NCI-H510A treated with DMSO at 0.1 percent for 48 hours (cell line): ENCODE measurements at regions not wholly inside any gene's neighbourhood (a gene's known extent, or its start where the extent isn't known, plus 50 kb on each side); places are given as distances from the start of the nearest gene placed in this dataset.

Source experiments
- DNase-seq: peaks from one replicate; lab custom pipeline; 2025; lab: John Stamatoyannopoulos, UW

DNA sequence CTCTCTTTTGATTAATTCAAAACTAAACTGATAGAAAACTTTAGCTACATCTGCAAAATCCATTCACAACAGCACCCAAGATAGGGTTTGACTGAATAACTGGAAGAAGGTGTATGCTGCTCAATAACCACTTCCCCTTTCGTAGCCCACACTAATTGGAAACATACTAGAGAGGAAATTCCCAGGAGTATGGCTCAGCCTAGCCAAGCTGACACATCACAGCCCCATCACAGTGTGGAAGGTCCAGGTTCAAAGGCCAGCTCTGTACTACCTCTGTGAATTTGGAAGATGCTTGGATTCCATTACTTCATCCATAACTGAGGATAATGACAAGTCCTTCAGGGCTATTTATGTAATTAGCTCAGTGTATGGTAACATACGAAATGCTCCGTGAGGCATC, 185.4 kb downstream of the FBXO15 start:
- DNase-seq: no peak

DNA sequence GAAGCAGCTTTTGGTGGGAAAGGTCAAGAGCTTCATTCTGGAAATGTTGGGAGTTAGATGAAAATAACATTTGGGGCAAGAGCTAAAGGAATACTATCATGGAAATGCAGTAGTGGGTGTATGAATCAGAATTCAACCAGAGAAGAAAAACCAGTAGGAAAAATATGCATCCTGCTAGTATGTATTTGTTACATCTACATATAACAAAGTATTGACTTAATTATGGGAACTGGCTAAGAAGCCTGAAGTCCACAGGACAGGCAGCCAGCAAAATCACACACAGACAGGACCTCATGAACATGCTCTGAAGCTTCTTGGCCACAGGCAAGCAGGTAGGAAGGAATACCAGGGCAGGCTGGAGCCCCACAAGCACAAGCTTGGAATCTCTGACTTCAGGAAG, 185.8 kb downstream of the FBXO15 start:
- no peak for DNase-seq

DNA sequence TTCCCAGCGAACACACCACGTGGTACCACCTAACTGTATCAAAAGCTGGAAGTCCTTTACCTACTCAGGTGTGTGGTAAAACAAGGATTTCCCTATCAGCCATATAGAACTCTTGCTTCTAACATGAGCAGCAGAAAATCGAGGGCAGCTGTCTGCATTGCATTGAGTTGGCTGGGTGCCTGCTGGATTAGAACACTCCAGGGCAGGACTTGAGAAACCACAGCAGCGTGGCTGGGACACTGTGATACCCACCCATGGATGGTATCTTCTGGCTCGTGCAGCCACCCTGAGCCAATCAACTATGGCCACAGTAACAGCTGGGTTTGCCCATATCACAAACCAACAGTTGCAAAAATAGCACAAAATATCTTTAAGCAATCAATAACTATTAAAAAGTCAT, 188.3 kb downstream of the FBXO15 start:
- DNase-seq: no peak

DNA sequence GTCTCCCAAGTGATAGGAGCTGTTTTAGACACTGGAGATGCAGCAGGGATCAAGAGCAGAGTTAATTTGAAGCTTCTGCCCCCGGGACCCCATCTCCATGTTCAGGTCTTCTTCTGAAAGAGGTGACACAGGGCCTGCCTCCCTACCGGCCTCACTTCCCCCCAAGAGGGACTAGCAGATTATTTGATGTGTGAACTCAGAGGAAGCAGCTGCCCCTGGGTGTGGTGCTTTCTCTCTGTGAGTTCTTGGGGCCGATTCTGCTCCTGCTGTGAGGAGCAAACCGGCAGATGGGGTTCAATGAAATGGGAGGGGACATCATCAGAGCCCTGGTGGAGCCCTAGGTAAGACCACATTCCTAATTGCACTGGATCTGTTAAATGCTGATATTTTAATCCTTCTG, 193.4 kb downstream of the FBXO15 start:
- DNase-seq: no peak

DNA sequence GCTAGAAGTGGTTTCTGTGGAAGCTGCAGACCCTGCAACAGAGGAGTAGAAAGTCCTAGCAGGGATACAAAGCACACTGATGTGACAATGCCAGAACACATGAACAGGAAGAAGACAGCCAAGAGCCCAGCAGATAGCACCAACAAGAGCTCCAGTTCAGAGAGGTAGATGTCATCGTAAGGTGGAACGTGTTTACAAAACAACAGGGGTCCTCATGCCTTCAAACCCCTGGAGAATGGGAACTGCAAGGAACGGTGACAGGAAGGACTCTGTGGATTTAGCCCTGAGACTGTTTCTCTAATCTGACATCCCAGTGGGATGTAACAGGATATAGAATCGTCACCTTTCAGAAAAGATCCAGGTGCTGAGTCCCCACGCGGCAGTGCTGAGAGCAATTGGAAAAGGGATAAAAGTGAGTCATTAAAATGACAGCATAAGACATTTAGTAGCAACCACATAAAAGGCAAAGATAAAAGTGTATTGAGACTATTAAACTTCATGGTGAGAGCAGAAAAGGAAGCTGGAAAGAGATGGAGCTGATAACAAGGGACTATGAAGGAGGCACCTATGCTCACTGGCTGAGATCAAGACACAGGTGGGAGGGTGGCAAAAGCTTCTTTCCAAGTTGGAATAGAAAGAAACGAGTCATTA, 195.2 kb downstream of the FBXO15 start:
- DNase-seq: no peak

DNA sequence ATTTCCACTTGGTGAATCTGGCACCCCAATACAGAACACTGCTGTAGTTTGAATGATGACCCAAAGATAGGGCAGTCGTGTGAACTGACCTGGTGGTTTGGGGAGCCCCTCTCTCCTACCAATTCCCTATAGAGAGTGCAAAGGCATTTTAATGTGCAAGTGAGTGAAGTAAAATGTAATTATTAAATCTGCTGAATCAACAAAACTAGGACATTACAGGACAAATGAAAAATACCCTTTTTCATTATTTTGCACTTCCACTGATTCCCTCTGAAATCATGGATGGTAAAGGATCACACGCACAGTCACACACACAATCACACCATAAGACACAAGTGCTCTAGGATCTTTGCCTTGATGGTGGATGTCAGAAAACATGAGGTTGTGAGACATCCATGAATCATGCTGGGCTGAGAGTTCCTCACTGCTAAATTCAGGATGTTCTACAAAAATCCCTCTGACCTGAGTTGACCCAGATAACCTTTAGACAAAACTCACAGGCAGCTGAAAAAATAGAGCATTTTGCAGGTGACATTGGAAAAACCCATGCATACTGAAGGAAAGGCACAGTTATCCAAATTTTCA, 197.4 kb downstream of the FBXO15 start:
- DNase-seq: no peak

DNA sequence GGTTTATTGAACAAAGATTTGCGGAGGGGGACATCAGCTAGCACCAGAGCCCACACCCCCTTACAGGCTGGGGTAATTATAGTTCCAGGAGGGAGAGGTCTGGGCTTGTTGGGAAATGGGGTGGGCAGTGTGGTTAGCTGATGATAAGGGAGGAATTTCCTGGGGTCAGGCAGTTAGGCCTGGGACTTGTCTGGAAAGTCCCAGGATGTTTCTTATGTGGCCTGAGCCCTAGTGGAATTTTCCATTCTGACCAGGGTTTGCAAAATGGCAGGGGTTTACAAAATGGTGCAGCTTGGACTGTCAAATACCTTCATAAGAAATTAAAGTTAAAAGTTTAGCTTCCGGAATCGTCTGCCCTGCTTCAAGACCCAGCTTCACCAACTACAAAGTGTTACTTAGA, 199.1 kb downstream of the FBXO15 start:
- DNase-seq: no peak

DNA sequence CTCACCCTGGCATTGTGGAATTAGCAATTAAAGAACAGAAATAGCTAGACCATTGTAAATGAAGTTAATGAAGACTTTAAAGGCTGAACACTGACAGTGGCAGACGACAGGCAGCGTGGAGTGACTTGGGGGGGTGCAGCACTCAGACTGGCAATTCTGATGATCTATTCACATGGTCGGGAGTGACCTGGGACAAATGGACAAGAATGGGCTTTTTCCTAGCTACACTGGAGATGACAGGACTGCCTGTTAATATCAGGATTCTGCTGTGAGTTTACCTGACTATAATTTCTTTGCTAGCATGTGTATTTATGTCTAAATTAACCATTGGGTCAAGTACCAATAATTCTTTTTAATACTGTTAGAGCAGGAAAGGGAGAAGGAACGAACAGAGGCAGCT, 199.6 kb downstream of the FBXO15 start:
- no peak for DNase-seq

DNA sequence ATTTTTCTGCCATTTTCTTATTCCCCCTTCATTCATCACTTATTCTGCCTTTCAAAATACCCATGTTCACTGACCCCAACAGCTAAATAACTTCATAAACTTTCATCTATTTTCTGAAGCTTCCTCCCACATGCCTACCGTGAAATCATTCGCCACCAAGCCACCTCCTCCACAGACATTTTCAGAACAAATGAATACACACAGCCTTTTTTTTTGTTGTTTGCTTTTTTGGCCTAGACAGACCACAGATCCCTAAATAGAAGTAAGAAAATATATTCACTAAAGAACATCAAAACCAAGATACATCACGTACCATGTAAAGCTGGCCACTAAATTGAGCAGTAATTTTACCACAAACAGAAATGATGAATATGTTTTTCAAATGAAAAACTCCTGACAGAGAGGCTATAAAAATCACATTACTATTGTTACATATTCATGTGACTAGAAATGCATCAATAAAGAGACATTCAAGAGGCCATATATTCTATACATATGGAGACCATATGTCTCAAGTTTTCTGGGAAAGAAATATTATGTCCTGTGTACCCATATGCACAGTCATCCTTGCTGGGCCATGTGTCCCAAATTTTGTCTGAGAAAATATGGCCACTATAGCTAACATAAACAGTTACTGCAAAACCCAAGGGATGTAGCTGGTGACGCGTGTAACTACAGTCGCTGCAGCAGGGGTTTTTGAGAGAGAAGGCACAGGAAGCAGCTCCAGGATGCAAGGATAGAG, 200.3 kb downstream of the FBXO15 start:
- DNase-seq: no peak

DNA sequence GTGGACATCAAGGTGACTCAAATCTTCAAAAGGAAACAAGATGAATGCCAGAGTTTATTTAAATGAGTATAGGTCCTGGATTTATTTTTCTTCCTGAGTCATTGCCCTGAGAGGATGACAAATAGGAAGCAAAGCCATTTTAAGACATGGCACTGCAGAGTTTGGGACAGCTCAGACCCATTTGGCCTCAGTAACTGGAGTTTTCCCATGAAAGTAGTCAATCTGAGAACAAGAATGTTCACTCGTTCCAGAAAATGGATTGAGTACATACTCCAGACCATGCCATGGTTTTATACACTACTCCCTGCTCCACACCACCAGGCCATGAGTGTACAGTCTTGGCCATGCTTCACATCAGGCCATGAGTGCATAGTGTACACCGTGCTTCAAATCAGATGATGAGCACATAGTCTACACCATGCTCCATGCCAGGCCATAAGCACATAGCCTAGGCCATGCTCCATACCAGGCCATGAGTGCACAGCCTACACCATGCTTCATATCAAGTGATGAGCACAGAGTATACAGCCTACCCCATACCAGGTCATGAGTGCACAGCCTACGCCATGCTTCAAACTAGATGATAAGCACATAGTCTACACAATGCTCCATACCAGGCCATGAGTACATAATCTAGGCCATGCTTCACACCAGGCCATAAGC, 202.4 kb downstream of the FBXO15 start:
- no peak for DNase-seq

DNA sequence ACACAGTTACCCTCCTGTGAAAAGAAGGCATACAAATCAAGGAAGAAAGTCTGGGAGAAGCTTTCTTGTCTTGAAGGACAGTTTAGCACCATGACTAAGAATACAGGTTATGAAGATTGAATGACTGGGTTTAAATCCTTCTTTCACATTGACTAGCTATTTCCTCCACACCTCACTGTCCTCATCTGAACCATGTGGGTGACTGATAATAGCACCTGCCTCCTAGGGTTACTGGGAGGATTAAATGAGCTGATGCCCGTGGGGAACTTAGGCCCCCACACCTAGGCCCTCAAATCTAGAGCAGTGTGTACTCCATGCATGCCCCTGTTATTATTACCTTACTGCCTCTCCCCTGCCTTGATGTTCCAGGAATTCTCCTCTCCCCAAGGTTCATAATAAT, 202.9 kb downstream of the FBXO15 start:
- DNase-seq: no peak

DNA sequence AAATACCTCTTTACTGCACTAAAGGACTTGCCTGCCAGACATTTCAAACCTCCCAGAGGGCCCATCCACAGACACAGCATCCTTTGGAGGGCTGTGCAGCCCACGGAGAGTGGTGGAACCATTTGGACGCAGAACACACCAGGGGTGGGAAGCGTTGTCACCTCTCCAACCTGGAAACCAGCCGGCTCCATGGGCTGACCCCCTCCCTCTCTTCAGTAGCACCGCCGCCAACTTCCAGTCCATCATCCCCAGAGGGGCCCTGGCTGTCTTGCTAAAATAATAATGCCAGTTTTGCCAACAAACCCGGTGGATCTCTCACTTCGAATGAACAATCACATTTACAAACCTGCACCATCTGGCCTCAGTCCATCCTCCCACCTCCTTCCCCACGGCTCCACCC, 203.9 kb downstream of the FBXO15 start:
- DNase-seq: no peak

DNA sequence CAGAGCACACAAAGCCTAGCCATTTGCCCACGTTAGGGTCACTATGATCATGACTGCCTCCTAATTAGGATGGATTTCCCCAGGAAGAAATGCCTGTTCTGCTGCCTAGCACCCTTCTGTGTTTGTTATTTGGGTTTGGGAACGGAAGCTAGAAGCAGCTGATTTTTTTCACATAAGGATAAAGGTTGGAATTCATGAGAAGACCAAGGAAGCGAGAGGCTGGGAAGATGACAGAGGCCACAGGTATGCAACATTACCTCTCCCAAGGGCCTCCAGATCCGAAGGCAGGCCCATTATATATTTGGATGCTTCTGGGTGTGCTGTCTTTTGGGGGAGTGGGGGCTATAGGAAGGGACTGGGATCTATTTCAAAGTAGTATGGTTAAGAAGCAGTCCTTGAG, 204.7 kb downstream of the FBXO15 start:
- DNase-seq: no peak

DNA sequence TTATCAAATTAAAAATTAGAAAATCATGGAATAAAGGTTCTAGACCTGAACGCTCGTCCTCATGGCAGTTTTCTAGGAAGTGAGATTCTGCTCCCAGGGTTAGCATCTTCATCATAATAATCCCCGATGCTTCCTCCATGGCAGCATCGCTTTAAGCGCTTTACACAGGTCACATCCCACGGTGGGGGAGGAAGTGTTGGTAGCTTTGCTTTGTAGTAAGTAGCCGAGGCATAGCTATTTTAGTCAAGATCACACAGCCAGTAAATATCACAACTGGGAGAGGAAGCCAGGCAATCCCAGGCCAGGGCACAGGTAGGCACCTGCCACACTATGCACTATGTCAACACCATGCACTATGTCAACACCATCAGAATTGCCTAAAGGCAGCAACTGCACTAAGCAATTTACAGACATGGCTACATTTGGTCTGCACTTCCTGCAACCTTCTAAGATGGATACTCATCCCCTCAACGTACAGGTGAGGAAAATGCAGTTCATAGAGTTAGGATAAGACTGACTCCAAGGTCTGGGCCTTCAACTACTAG, 205.5 kb downstream of the FBXO15 start:
- DNase-seq: peak; percentile 99

DNA sequence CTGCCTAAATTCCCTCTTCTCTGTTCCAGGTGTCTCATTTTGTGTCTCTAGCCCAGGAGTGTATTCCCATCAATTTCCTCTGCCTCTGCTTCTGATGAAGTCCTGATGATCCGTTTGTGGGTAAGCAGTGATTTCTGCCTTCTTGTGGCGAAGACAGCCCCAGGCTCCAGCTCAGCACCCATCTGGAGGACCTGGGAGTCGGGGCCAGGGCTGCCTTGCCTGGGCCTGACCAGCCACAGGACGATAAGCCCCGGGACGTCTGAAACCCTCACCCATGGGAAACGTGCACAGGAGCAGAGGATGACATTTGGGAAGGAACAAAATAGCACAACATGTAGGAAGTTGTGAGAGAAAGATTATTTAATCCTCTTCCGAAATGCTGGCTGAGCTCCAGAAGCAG, 206.9 kb downstream of the FBXO15 start:
- no peak for DNase-seq

DNA sequence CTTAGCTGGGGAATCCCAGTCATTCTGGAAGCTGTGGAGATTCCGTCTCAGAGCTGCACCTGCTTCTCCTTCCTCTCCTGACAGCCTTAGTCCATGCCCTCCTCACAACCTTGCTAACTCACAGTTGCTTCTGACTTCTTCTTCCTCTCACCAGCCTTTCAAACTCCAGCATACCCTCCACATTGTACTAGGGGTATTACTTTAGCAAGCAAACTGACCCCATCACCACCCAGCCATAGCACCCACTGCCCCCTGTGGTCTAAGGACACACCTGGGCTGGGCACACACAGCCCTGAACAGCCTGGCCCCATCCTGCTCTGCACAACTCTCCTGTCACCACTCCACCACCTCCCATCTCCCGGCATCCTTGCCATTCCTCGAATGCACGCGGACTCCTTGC, 208.2 kb downstream of the FBXO15 start:
- DNase-seq: no peak

DNA sequence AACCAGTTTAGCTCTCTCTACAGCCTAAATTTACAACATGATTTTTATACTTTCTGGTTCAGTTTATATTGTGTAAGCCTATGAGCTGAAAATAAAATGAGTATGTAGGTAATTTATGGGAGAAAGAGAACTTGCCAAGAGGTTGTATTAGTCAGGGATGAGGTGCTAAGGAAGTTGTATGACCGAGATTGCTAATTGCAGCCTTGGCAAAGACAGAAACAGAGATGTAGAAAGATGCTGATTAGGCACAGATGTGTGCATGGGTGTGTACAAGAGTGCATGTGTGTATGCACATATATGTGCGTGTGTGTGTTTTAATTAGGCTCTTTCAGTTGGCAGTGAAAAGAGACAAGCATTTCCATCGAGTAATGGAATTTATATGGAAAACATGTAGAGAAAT, 213.9 kb downstream of the FBXO15 start:
- DNase-seq: no peak

DNA sequence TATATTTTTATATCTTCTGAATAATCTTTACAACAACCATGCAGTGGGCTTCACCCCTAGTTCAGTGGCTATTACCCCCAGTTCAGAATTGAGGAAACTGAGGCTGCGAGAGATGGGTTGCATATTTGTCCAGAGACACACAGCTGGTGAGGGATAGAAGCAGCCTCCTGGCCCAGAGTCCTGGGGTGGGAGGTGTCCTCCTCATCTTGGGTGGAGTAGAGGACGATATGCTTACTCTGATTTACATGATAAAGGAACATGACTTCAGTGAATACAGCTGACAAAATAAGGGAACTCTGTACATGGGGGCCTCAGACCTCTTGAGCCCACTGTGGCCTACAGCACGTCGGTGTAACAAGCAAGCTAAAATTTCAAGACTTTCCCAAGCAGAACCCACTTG, 214.7 kb downstream of the FBXO15 start:
- no peak for DNase-seq

DNA sequence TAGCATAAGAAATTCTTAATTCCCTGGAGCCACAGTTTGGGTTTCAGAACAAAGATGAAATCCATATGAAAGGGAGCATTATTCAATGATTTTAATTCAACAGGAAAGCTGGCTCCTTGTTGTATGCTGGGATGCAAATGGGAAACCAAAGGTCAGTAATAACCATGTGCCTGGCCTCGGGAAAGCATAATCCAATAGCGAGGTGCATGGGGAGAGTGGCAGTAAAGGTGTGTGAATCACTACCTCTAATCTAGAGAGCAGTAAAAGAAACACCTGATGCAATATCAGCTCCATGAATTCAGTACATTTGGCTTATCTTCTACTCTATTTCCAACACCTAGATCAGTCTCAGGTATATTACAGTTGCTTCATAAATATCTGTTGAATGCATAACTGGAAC, 220.1 kb downstream of the FBXO15 start:
- DNase-seq: no peak

DNA sequence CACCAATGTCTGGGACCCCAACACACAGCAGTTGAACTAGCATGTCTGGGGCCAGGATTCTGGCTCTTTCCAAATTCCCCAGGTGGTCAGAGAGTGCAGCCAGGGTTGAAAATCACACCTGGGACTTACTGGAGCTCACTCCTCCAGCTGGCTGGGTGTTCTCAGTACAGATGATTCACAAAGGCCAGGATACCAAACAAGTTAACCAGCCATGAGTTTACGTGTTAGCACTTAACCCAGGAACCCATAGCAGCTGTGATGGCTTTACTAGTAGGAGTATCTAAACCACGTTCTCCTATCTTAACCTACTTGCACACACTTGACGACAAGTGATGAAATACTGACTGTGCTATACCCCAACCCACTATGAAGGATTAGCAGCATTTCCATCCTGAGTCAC, 222.8 kb downstream of the FBXO15 start:
- no peak for DNase-seq

DNA sequence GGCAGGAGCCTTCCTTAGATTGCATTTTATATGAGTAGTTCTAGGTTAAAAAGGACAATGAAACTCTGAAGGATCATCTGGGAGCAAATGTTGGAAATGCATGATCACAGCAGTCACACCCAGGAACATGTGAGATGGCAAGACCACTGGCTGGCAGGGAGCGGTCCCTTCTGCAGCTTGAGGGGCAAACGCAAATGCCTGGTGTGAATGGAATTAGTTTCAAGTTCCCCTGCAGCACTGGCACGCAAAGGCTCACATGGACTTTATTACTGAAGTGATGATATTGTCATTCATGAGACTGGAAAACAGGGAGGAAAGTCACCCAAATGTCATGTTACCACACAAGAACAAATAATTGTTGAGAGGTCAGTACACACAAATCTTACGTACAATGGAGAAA, 223.3 kb downstream of the FBXO15 start:
- DNase-seq: no peak

DNA sequence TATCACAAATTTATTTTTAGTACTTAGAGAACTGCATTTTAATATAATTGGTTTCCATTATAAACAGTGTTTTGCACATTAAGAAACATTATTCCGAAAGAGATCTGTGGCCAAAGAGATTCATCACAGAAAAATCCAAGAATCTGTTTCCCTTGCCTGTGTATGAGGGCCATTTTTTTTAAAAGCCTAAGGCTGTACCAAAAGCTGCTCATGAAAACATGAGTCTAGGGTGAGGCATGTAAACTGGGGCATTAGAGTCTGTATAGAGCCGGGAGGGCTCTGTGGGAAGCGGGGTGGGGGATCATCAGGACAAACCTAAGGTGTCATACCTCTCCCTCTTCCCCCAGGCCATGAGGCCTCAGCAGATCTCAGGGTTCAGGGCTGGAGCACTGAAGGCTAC, 223.8 kb downstream of the FBXO15 start:
- DNase-seq: no peak

DNA sequence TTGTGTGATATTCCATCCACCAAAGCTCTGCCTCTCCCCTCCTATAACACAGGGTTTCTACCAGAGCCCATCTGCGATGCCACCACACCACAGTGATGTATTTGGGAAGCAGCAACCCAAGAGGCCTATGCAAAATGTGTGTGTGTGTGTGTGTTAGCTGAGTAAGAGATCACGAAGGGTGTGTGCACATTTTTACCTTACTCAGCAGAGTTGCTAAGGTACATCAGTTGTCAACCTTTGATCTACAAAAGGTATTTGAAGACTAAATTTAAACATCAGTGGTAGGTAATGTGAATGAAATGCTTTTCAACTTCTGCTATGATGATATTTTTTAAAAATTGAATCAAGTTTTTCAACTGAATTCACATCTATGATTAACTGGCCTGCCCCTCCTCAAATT, 227.6 kb downstream of the FBXO15 start:
- no peak for DNase-seq
